NCI-H1417 treated with DMSO at 0.1 percent for 48 hours (cell line): ENCODE measurements at regions not wholly inside any gene's neighbourhood (a gene's known extent, or its start where the extent isn't known, plus 50 kb on each side); places are given as distances from the start of the nearest gene placed in this dataset.
"Not testable (repeated sequence)": the region's sequence is repeated elsewhere in the genome, so short reads cannot be mapped to it uniquely, and the experiment has no call there.

ENCODE experiments used
- DNase-seq: peaks from one replicate; lab custom pipeline; 2025; lab: John Stamatoyannopoulos, UW

GRCh38 chr12:73950507-73950906 is 587.1 kb upstream of the ATXN7L3B start:
- DNase-seq = no peak

DNA sequence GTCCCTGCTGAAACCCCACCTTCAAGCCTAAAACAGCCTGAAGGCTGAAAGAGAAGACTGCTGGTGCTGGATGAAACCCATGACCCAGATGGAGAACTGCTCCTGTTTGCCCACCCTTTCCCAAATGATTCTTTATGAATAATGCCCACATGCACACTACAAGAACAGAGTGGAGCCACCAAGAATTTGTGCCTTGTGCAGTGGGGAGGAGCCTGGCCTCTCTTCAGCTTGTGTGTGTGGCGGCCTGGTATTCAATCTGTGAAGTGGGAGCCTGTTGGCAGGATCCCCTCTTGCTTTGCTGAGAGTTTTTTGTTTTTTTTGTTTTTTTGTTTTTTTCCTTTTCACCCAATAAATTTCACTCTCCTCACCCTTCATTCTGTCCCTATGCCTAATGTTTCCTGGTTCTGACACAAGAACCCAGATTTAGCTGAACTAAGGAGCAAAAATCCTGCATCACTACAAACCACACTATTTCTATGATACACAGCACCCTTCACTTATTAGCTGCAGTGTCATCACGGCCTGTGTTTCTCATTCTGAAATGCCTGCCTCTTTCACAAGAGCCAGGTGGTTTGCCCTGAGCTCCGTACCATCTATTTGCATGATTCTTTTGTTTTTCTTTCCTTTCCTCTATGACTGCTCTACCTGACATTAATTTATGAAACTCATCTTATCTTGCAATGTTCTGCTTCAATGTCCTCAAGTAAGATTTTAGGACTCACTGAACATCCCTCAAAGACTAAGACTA is 585.5 kb upstream of the ATXN7L3B start:
- DNase-seq = no peak

DNA sequence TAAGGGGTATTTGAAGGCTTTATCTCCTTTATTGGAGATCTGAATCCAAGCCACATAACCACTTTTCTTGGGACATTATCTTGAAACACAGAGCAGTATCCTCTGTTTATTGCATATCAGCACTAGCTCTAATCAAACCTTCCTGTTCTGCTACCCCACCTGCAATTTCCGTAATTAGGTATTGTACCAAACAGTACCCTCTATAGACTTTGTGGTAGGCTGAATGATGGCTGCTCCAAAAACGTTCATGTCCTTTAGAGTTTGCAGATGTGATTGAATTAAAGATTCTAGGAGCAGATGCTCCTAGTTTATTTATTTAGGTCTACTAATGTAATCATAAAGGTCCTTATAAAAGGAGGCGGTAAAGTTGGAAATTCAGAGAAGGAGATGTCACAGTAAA is 573.0 kb upstream of the ATXN7L3B start:
- no peak for DNase-seq

DNA sequence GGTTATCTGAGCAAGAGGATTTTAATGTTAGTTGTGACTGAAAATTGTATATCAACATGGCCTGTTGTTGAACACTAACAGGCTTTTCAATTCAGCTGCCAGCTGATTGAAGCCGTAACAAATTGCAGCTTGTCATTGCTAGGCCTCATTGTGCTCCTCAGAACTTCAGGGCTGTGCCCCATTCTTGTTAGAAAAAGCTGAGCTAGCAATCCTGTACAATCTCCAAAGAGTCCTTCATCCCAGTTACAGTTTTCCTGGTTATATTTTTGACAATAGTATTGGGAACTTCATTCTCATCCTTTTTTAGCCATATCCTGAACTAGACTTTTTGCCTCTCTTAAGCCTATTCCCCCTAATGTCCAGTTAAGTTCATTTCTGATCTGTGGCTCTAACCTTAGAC is 564.1 kb upstream of the ATXN7L3B start:
- DNase-seq = no peak

DNA sequence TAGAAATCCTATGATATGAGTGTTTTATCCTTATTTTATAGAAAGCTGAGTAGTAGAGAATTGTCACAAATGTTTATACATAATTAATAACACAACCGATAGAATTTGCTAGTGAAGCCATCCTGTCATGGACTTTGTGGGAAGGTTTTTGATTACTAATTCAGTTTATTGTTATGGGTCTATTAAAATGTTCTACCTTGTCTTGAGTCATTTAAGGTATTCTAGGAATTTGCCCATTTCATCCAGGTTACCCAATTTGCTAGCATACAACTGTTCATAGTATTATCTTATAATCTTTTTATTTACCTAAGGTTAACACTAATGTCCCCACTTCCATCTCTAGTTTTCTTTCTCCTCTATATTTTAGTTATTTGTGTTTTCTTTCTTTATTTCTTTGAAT is 553.1 kb upstream of the ATXN7L3B start:
- DNase-seq = no peak

- DNase-seq = no peak
These were observed 546.5 kb upstream of the ATXN7L3B start for GRCh38 chr12:73991138-73991537.

DNA sequence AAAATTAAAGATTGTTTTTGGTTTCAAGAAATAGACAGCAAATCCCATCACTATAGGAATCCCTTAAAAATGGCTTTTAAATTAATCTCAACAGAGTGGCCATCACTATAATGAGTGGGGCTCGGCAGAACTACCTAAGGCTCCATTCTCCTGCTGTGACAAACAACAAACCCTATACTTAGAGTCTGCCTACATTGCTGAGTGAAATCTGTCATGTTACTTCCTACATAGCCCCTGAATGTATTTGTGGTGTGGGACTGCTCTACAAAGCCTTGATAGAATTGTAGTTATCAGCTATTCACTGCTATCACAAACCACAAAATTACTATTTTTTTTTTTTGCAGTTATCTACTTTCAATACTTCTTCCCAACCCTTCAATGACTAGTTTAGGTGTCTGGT is 538.7 kb upstream of the ATXN7L3B start:
- DNase-seq = peak; percentile 52

- no peak for DNase-seq
These were observed 522.5 kb upstream of the ATXN7L3B start for GRCh38 chr12:74015118-74015517.

GRCh38 chr12:74016324-74016723 is 521.3 kb upstream of the ATXN7L3B start:
- not testable (repeated sequence) for DNase-seq

DNA sequence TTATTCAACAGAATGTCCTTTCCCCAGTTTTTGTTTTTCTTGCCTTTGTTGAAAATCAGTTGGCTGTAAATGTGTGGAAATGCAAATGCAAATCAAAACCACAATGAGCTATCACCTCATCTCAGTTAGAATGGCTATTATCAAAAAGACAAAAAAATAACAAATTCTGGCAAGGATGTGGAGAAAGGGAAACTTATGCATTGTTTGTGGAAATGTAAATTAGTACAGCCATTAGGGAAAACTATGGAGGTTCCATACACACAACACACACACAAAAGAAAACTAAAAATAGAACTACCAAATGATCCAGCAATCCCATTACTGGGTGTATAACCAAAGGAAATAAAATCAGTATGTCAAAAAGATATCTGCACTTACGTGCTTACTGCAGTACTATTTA is 518.8 kb upstream of the ATXN7L3B start:
- no peak for DNase-seq

DNA sequence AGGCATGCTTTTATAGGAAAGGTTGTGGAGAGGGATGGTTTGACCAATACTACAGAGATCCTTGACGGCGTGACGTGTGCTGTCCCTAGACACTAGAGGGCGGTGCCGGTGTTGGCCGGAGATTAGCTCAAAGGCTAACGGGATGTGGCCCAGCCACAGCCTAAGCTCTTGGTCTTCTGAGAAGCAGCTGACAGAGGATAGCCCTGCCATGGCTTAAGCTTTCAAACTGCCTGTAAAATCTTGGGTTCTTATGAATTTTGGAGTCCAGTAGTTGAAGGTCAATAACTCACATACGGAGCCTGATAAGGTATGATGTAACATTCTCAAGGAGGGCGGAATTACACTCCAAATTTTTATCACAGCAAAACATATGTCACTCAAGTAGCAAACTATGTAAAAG is 515.7 kb upstream of the ATXN7L3B start:
- no peak for DNase-seq

DNA sequence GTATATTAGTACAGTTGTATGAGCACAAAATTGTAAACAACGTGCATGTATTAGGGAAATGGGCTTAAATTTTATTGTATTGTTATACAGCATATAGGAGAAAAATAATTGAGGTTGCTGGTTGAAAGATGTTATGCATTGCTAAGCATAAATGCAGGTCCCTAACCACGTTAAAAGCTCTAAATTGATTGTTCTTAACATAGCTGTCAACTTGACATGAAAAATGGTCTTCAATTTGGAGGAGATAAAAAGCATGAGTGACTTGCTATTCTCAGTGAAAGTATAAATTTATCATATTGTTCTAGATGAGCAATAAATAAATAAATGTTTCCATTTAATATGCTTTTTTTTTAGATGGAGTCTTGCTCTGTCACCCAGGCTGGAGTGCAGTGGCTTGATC is 506.6 kb upstream of the ATXN7L3B start:
- DNase-seq = no peak

GRCh38 chr12:74033531-74033930 is 504.1 kb upstream of the ATXN7L3B start:
- DNase-seq = no peak

DNA sequence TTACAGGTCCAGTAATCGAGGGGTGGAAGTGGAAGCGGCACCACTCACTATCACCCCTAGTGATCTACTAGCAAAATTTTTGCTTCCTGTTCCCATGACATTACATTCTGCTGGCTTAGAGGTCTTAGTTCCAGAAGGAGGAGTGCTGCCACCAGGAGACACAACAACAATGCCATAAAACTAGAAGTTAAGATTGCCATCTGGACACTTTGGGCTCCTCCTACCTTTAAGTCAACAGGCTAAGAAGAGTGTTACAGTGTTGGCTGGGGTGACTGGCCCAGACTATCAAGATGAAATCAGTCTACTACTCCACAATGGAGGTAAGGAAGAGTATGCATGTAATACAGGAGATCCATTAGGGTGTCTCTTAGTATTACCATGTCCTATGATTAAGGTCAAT is 498.5 kb upstream of the ATXN7L3B start:
- DNase-seq = not testable (repeated sequence)

DNA sequence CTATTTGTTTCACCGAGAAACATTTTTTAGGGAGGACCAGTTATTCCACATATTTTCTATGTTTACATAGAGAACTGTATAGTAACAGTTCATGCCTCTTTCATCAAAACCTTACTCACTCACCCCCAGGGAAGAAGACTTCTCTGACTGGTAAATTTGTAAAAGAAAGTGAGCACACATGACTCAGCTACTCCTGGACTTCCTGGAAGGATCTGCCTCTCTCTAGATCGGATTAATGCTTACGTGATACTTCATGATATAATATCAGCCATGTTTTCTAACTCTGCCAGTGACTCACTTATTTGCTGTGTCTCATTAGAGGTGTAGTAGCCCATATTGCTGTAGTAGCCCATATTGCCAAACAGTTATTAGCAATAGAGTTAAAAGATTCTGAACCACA is 494.3 kb upstream of the ATXN7L3B start:
- DNase-seq = no peak

DNA sequence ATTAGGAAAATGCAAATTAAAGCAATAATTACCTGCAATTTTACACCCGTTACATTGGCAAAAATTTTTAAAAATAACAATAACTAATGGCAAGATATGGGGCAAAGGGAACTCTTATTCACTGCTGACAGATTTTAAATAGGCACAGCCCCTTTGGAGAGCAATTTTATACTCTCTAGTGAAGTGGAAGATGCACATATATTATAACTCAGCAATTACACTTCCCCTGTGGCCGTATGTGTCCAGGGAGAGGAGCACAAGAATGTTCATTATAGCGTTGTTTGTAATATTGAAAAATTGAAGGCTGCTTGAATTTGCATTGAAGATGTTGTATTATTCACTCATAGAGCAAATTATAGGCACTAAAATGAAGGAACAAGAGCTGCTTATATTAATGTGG is 488.3 kb upstream of the ATXN7L3B start:
- no peak for DNase-seq

DNA sequence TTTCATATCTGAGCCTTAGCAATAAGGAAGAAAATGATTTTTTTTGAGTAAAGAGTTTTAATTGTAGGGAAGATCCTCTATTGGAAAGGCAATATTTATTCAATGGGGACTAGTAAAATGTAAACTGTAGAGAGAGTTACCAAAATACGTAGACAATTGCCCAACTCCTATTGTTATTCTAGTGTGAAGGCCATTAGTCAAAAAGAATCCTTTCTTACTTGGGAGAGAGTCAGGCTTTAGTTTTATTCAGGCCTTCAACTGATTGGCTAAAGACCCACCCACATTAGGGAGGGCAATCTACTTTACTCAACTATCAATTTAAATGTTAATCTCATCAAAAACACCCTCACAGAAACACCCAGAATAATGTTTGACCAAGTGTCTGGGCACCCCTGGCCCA is 485.8 kb upstream of the ATXN7L3B start:
- no peak for DNase-seq

GRCh38 chr12:74066476-74066875 is 471.2 kb upstream of the ATXN7L3B start:
- no peak for DNase-seq

DNA sequence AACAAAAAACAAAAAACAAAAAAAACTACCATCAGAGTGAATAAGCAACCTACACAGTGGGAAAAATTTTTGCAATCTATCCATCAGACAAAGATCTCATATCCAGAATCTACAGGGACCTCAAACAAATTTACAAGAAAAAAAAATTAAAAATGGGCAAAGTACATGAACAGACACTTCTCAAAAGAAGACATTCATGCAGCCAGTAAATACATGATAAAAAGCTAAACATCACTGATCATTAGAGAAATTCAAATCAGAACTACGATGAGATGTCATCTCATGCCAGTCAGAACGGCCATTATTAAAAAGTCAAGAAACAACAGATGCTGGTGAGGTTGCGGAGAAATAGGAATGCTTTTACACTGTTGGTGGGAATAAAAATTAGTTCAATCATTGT is 466.5 kb upstream of the ATXN7L3B start:
- DNase-seq = no peak

DNA sequence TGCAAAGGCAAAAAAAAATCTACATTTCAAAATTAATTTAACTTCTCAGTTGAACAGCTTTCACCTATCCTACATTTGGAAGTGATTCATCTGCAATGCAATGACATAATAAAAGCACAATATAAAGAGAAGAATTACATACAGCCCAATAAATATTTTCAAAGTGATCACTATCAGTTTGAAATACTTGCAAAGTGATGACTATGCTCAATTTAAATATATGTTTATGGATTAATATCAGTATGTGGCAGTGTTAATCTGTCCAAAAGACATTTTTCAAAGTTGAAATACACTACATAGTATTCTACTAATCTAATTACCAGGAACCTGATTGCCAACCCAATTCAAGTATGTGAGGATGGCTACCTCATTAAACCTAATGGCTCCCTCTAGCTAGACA is 460.7 kb upstream of the ATXN7L3B start:
- no peak for DNase-seq

DNA sequence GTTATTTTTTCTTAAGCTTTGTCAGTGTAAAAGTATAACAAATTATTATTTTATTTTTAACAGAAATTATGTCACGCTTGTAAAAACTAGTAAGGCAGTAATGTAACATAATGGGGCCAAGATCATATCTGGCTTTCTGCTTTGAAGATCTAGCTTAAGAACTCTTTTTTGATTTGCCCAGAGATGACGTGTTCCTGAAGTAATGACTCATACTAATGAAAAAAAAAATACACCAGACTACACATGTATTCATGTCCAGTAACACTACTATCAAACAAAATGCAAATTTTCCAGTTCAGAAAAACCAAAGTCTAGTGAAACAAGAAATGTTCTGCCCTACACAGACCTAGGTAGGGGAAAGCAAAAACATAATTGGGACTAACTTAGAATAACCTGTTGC is 432.2 kb upstream of the ATXN7L3B start:
- no peak for DNase-seq

DNA sequence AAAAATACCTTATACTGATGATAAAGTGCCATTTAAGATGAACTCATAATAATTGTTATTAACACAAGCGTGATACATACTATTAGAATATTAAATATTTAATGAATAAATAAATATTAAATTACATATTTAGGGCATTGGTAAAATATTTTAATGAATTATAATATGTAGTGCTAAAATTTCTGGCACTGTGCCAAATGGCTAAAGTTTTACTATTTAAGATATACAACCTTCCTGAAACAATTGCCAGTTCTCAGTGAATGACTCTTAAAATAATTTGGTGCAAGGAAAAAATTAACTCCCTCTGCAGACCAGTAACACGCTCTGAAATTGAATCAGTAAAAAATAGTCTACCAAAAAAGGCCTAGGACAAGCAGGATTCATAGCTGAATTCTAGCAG is 428.9 kb upstream of the ATXN7L3B start:
- no peak for DNase-seq

- no peak for DNase-seq
These were observed 425.8 kb upstream of the ATXN7L3B start for GRCh38 chr12:74111688-74112360.

- no peak for DNase-seq
These were observed 417.7 kb upstream of the ATXN7L3B start for GRCh38 chr12:74119811-74120362.
